ENCODE measurements at regions not wholly inside any gene's neighbourhood (a gene's known extent, or its start where the extent isn't known, plus 50 kb on each side); places are given as distances from the start of the nearest gene placed in this dataset.

DNA sequence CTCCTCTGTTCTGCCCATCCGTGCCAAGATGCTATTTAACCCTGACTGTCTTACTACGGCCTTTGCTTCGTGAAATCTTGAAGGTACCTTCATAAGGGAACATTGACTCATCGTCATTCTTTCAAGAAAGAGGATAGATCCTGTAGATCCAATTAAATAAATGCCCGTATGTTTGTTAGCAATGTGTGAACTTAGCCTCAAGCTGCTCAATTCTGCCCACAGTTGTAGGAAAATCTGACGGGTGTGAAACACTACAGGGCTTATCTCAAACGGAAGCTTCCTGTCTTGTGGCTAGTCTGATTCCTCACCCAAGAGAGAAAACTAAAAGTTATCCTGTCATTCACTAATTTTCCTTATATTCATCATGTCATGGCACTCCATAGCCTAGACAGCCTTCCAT is 168.0 kb upstream of the TBX3 start:
- no peak for TF ChIP-seq EZH2phosphoT487 (IDR thresholded peaks at IDR 0.05; ENCODE audit: borderline replicate concordance)
- TF ChIP-seq, protein P1, sequence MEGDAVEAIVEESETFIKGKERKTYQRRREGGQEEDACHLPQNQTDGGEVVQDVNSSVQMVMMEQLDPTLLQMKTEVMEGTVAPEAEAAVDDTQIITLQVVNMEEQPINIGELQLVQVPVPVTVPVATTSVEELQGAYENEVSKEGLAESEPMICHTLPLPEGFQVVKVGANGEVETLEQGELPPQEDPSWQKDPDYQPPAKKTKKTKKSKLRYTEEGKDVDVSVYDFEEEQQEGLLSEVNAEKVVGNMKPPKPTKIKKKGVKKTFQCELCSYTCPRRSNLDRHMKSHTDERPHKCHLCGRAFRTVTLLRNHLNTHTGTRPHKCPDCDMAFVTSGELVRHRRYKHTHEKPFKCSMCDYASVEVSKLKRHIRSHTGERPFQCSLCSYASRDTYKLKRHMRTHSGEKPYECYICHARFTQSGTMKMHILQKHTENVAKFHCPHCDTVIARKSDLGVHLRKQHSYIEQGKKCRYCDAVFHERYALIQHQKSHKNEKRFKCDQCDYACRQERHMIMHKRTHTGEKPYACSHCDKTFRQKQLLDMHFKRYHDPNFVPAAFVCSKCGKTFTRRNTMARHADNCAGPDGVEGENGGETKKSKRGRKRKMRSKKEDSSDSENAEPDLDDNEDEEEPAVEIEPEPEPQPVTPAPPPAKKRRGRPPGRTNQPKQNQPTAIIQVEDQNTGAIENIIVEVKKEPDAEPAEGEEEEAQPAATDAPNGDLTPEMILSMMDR (conservative IDR thresholded peaks at IDR 0.05; ENCODE audit: low read length) = no peak

All from Loucy (cell line).